Natural killer cell (primary cell): ENCODE measurements at regions not wholly inside any gene's neighbourhood (a gene's known extent, or its start where the extent isn't known, plus 50 kb on each side); places are given as distances from the start of the nearest gene placed in this dataset.

Experiments used
- ATAC-seq, 3 donors: fragments of 150-1000 bp in 2 of 3; fragments of 200-7000 bp in 1 of 3; cut with Tn5 transposase; 1 replicate in 1 of 3; 2 replicates in 2 of 3; pipeline ENCODE4 v1.10.0; 2021; ENCODE audit warnings: mild to moderate bottlenecking in 2 of 3, moderate library complexity in 2 of 3
- DNase-seq, 2 donors: peaks; one replicate each; pipeline versions ENCODE4 v3.0.0 to v3.0.0-alpha.2; 2013 to 2021; ENCODE audit warnings: mixed read lengths in 1 of 2
- H3K27ac ChIP-seq: one replicate; pipeline ENCODE4 v1.5.1; 2013; ENCODE audit warnings: mild to moderate bottlenecking, low read length
- H3K27me3 ChIP-seq: one replicate; pipeline ENCODE4 v1.6.1; 2013; ENCODE audit warnings: low read length; ENCODE audit not compliant: control insufficient read depth, insufficient read depth
- H3K36me3 ChIP-seq: one replicate; pipeline ENCODE4 v1.6.1; 2013; ENCODE audit warnings: low read length; ENCODE audit not compliant: control insufficient read depth, insufficient read depth
- H3K4me1 ChIP-seq: one replicate; pipeline ENCODE4 v1.6.1; 2013; ENCODE audit warnings: low read length; ENCODE audit not compliant: control insufficient read depth, insufficient read depth
- H3K4me3 ChIP-seq: one replicate; pipeline ENCODE4 v1.5.1; 2013; ENCODE audit warnings: low read length
- H3K9me3 ChIP-seq: one replicate; pipeline ENCODE4 v1.6.1; 2013; ENCODE audit warnings: low read length; ENCODE audit not compliant: control insufficient read depth, insufficient read depth
- H3K27ac Mint-ChIP-seq, 2 donors: one replicate each; pipeline ENCODE4 v1.8.0; 2022; ENCODE audit warnings: mild to moderate bottlenecking in 2 of 2, mixed read lengths in 2 of 2, moderate library complexity in 1 of 2
- H3K27me3 Mint-ChIP-seq, 2 donors: one replicate each; pipeline ENCODE4 v1.8.0; 2022; ENCODE audit warnings: low read depth in 2 of 2, mixed read lengths in 2 of 2
- H3K36me3 Mint-ChIP-seq: one replicate; pipeline ENCODE4 v1.8.0; 2022; ENCODE audit warnings: mixed read lengths
- H3K4me1 Mint-ChIP-seq, 2 donors: one replicate each; pipeline ENCODE4 v1.8.0; 2022; ENCODE audit warnings: mixed read lengths in 2 of 2
- H3K4me3 Mint-ChIP-seq: one replicate; pipeline ENCODE4 v1.8.0; 2022; ENCODE audit warnings: mild to moderate bottlenecking, moderate library complexity, mixed read lengths
- H3K9me3 Mint-ChIP-seq, 2 donors: one replicate each; pipeline ENCODE4 v1.8.0; 2022; ENCODE audit warnings: mixed read lengths in 2 of 2
- WGBS: methylation state at CpG from one replicate; pipeline ENCODE4 v1.1.7; 2013; ENCODE audit warnings: missing lambda C conversion rate; ENCODE audit not compliant: insufficient coverage; 5-methylcytosine and 5-hydroxymethylcytosine counted together
- intact Hi-C: fragments of 100-400 bp; cut with micrococcal nuclease; formaldehyde crosslinking; loops from one replicate; pipeline ENCODE4 v1.14.2; 2022
- TF ChIP-seq, protein P1 (sequence below): fragments of 200-600 bp; IDR thresholded peaks from one replicate; pipeline ENCODE4 v1.8.0; 2022; ENCODE audit warnings: antibody characterized with exemption

DNA sequence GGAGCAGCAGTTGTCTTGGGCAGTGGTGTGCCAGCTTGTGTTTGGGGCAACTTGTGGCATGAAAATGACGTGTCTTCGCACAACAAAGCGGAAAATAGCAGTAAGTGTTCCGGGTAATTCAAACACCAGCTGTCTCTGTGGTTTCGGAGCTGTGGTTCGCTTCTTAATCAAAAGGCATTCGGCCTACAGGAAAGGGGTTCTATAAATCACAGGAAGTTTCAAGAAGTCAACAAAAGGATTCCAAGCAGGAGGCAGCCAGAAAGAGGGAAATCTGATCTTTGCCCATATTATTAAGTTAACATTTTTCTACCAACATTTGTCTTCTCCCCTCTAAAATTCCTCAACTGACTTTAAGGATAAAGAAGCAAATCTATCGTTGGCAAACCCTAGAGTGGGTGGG, 353.4 kb downstream of the FGFR2 start:
- 5% methylated on average over 7 of the region's 8 CpGs for WGBS
- H3K4me3 ChIP-seq = no peak overlapping the region
- DNase-seq = no peak
- peaks cover 2% of the 10 kb centered on the region for H3K27me3 ChIP-seq
- no peaks in the 10 kb centered on the region for H3K9me3 ChIP-seq
- no peak for ATAC-seq
- no peak overlapping the region for H3K27ac ChIP-seq
- no peak overlapping the region for H3K27ac Mint-ChIP-seq
- H3K36me3 Mint-ChIP-seq = no peaks in the 10 kb centered on the region
- intact Hi-C loops = no loop called here
- no peaks in the 10 kb centered on the region for H3K4me1 ChIP-seq
- H3K9me3 Mint-ChIP-seq = peaks cover 0 to 4% of the 10 kb centered on the region in 2 donors
- peaks cover 0 to 7% of the 10 kb centered on the region in 2 donors for H3K27me3 Mint-ChIP-seq
- TF ChIP-seq, protein P1, sequence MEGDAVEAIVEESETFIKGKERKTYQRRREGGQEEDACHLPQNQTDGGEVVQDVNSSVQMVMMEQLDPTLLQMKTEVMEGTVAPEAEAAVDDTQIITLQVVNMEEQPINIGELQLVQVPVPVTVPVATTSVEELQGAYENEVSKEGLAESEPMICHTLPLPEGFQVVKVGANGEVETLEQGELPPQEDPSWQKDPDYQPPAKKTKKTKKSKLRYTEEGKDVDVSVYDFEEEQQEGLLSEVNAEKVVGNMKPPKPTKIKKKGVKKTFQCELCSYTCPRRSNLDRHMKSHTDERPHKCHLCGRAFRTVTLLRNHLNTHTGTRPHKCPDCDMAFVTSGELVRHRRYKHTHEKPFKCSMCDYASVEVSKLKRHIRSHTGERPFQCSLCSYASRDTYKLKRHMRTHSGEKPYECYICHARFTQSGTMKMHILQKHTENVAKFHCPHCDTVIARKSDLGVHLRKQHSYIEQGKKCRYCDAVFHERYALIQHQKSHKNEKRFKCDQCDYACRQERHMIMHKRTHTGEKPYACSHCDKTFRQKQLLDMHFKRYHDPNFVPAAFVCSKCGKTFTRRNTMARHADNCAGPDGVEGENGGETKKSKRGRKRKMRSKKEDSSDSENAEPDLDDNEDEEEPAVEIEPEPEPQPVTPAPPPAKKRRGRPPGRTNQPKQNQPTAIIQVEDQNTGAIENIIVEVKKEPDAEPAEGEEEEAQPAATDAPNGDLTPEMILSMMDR = no peak
- no peak overlapping the region for H3K4me3 Mint-ChIP-seq
- no peaks in the 10 kb centered on the region for H3K4me1 Mint-ChIP-seq
- H3K36me3 ChIP-seq = no peaks in the 10 kb centered on the region

DNA sequence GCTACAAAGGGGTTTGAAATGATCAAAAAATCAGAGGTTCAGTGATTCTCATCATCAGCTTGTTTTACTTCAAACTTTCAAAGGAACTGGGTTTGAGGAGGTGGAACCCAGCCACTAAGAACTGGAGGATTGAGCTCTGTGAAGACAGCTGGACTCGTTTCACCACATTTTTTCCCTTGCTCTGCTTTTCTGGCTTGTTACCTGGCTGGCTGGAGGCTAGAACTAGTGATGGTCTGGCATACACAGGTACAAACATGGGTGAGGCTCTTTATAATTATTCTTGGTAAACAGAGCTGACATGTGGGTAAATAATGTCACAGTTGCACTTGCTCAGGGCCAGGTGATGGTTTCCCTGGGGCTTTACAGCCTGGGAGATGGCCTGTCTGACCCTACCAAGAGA, 352.5 kb downstream of the FGFR2 start:
- H3K9me3 ChIP-seq = no peaks in the 10 kb centered on the region
- no peak overlapping the region for H3K4me3 Mint-ChIP-seq

DNA sequence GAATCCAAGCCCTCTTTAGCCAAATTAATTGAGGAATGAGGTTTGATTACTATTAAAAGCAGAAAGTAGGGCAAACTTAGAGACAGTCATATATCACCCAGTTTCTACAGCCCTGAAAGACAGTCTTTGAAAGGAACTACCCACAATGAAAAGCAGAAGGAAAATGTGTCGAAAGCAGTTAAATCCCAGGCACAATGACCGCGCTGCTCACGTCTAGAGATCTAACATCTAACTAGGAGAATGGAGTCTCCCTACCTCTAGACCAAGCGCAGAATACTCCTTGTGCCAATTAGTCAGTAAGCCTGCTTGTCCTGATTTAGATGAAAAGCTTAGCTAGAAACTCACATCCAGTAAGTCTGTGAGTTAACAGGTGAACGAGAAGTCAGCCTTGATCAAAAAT, 350.0 kb downstream of the FGFR2 start:
- Histone ChIP-seq H3K27ac (no peak overlapping the region), H3K4me3 (no peak overlapping the region), H3K27me3 (peaks cover 2% of the 10 kb centered on the region), H3K9me3 (no peaks in the 10 kb centered on the region), H3K4me1 (no peaks in the 10 kb centered on the region), H3K36me3 (no peaks in the 10 kb centered on the region)
- DNase-seq (no peak), ATAC-seq (no peak)
- Mint-ChIP-seq H3K27ac (no peak overlapping the region), H3K9me3 (peaks cover 0 to 4% of the 10 kb centered on the region in 2 donors), H3K36me3 (no peaks in the 10 kb centered on the region), H3K4me3 (no peak overlapping the region), H3K27me3 (peaks cover 0 to 7% of the 10 kb centered on the region in 2 donors), H3K4me1 (no peaks in the 10 kb centered on the region)
- intact Hi-C loops = no loop called here
- TF ChIP-seq, protein P1 = no peak
- 21% methylated on average over 6 of the region's 6 CpGs for WGBS

More for the DNA sequence above, 352.5 kb downstream of the FGFR2 start:
- ATAC-seq (no peak), DNase-seq (no peak)
- intact Hi-C loops = no loop called here
- peaks cover 2% of the 10 kb centered on the region for H3K27me3 ChIP-seq
- H3K36me3 ChIP-seq = no peaks in the 10 kb centered on the region
- no peaks in the 10 kb centered on the region for H3K36me3 Mint-ChIP-seq
- peaks cover 0 to 7% of the 10 kb centered on the region in 2 donors for H3K27me3 Mint-ChIP-seq
- no peak overlapping the region for H3K27ac ChIP-seq
- TF ChIP-seq, protein P1 = no peak
- H3K4me3 ChIP-seq = no peak overlapping the region
- WGBS = 78% methylated on average over 1 of the region's 1 CpG
- H3K4me1 Mint-ChIP-seq = no peaks in the 10 kb centered on the region
- no peak overlapping the region for H3K27ac Mint-ChIP-seq
- H3K9me3 Mint-ChIP-seq = peaks cover 0 to 4% of the 10 kb centered on the region in 2 donors
- H3K4me1 ChIP-seq = no peaks in the 10 kb centered on the region

DNA sequence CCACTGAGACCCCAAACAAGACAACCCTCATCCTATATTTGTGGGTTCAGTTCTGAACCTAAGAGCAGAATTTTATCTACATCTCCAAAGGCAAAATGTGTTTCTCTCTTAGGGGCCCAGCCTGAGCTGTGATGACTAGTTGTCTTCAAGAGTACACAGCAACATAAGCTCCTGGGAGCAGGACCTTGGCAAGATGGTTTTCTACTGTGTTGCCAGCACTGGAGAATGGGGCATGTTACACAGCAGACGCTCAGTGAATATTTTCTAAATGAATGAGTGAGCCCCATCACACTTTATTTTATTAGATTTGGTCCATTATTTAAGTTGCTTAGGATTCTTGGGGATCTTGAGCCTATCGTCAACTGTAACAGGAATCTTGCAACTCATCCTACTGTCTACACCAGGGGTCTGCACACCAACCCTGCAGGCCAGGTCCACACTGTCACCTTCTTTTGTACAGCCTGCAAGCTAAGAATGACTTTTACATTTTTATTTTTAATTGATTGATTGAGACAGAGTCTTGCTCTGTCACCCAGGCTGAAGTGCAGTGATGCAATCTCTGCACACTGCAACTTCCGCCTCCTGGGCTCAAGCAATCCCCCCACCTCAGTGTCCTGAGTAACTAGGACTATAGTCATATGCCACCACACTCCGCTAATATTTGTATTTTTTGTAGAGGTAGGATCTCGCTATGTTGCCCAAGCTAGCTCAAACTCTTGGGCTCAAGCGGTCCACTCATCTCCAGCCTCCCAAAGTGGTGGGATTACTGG, 347.1 kb downstream of the FGFR2 start:
- H3K4me3 ChIP-seq = no peak overlapping the region
- no peak overlapping the region for H3K4me3 Mint-ChIP-seq
- intact Hi-C loops = no loop called here
- H3K36me3 Mint-ChIP-seq = no peaks in the 10 kb centered on the region
- peaks cover 3 to 5% of the 10 kb centered on the region in 2 donors for H3K27me3 Mint-ChIP-seq
- no peak overlapping the region for H3K27ac Mint-ChIP-seq
- no peaks in the 10 kb centered on the region for H3K27me3 ChIP-seq
- WGBS = 90% methylated on average over 4 of the region's 6 CpGs
- no peaks in the 10 kb centered on the region for H3K9me3 Mint-ChIP-seq
- ATAC-seq = no peak
- H3K9me3 ChIP-seq = no peaks in the 10 kb centered on the region
- no peaks in the 10 kb centered on the region for H3K4me1 Mint-ChIP-seq
- no peaks in the 10 kb centered on the region for H3K36me3 ChIP-seq
- no peak overlapping the region for H3K27ac ChIP-seq
- no peaks in the 10 kb centered on the region for H3K4me1 ChIP-seq
- no peak for DNase-seq
- TF ChIP-seq, protein P1 = no peak
